Uterus (tissue), 3 donors: ENCODE measurements at regions not wholly inside any gene's neighbourhood (a gene's known extent, or its start where the extent isn't known, plus 50 kb on each side); places are given as distances from the start of the nearest gene placed in this dataset.

Experiments used
- DNase-seq, 2 donors: peaks; one replicate each; pipeline ENCODE4 v3.0.0-alpha.2; 2019 to 2020
- H3K27ac ChIP-seq, 2 donors: fragments of 200-600 bp; sonication (generic); 1 replicate in 1 of 2; 2 replicates in 1 of 2; pipeline ENCODE4 v1.5.1; 2016 to 2018
- H3K27me3 ChIP-seq, 2 donors: fragments of 200-600 bp; sonication (generic); one replicate each; pipeline ENCODE4 v1.5.1; 2018 to 2019; ENCODE audit warnings: control low read depth in 1 of 2
- H3K36me3 ChIP-seq, 2 donors: fragments of 200-600 bp; sonication (generic); one replicate each; pipeline ENCODE4 v1.5.1; 2019; ENCODE audit warnings: control low read depth in 1 of 2
- H3K4me1 ChIP-seq, 2 donors: fragments of 200-600 bp; sonication (generic); one replicate each; pipeline ENCODE4 v1.5.1; 2018 to 2019; ENCODE audit warnings: control low read depth in 1 of 2
- H3K4me3 ChIP-seq, 2 donors: fragments of 200-600 bp; sonication (generic); 1 replicate in 1 of 2; 2 replicates in 1 of 2; pipeline ENCODE4 v1.5.1; 2018 to 2019; ENCODE audit warnings: mild to moderate bottlenecking in 1 of 2
- H3K9me3 ChIP-seq, 2 donors: fragments of 200-600 bp; sonication (generic); one replicate each; pipeline ENCODE4 v1.5.1; 2019; ENCODE audit warnings: control low read depth in 1 of 2
- CTCF ChIP-seq, 4 experiments: fragments of 200-600 bp in 2 of 4; fragments of 450-650 bp in 2 of 4; sonication (generic) in 2 of 4; IDR thresholded peaks; one replicate each; pipeline ENCODE4 v1.5.1; 2016 to 2019; ENCODE audit warnings: antibody characterized with exemption in 4 of 4, mild to moderate bottlenecking in 2 of 4, moderate library complexity in 1 of 4
- POLR2A ChIP-seq, 2 donors: fragments of 450-650 bp; IDR thresholded peaks; one replicate each; pipeline ENCODE4 v1.6.1; 2016; ENCODE audit warnings: antibody characterized with exemption in 2 of 2, mild to moderate bottlenecking in 1 of 2, moderate library complexity in 1 of 2
- intact Hi-C: fragments of 100-400 bp; cut with DNase I; formaldehyde crosslinking; loops from one replicate; pipeline ENCODE4 v1.15.1; 2023; ENCODE audit warnings: low total_unique reads
- donor health status: DM: yes; HTN: yes; CAD: no.

- H3K9me3 ChIP-seq = no peaks in the 10 kb centered on the region
- intact Hi-C loops = no loop called here
- H3K27ac ChIP-seq = peak overlapping the region; percentile 49 to 63
- peak; percentile 67 to 72 for DNase-seq
- H3K4me3 ChIP-seq = no peak overlapping the region
- TF ChIP-seq POLR2A (IDR thresholded peaks at IDR 0.05) (no peak), CTCF (IDR thresholded peaks at IDR 0.05) (no peak)
- H3K36me3 ChIP-seq = no peaks in the 10 kb centered on the region
- no peaks in the 10 kb centered on the region for H3K4me1 ChIP-seq
- no peaks in the 10 kb centered on the region for H3K27me3 ChIP-seq
Measured at GRCh38 chr10:78359640-78360091, 326.0 kb downstream of the RPS24 start.

GRCh38 chr10:78360284-78360683, 326.6 kb downstream of the RPS24 start:
- TF ChIP-seq CTCF (IDR thresholded peaks at IDR 0.05) = no peak
- no peak for DNase-seq
- H3K4me1 ChIP-seq = no peaks in the 10 kb centered on the region
- H3K9me3 ChIP-seq = no peaks in the 10 kb centered on the region
- H3K36me3 ChIP-seq = no peaks in the 10 kb centered on the region
- H3K27me3 ChIP-seq = no peaks in the 10 kb centered on the region
- intact Hi-C loops = no loop called here
- peak overlapping the region in 1 of 2 donors; percentile 63 for H3K27ac ChIP-seq
- no peak overlapping the region for H3K4me3 ChIP-seq

GRCh38 chr10:78361031-78361430, 327.4 kb downstream of the RPS24 start:
- H3K27ac ChIP-seq = no peak overlapping the region
- no peaks in the 10 kb centered on the region for H3K36me3 ChIP-seq
- no peak for DNase-seq

GRCh38 chr10:78362406-78363022, 328.9 kb downstream of the RPS24 start:
- H3K9me3 ChIP-seq = no peaks in the 10 kb centered on the region

More at GRCh38 chr10:78361031-78361430, 327.4 kb downstream of the RPS24 start:
- Histone ChIP-seq H3K27me3 (no peaks in the 10 kb centered on the region), H3K4me1 (no peaks in the 10 kb centered on the region), H3K4me3 (no peak overlapping the region), H3K9me3 (no peaks in the 10 kb centered on the region)
- TF ChIP-seq CTCF (IDR thresholded peaks at IDR 0.05) = no peak
- TF ChIP-seq POLR2A (IDR thresholded peaks at IDR 0.05) = no peak
- intact Hi-C loops = no loop called here

GRCh38 chr10:78363190-78363589, 329.5 kb downstream of the RPS24 start:
- Histone ChIP-seq H3K27me3 (no peaks in the 10 kb centered on the region), H3K27ac (no peak overlapping the region), H3K36me3 (no peaks in the 10 kb centered on the region), H3K4me1 (no peaks in the 10 kb centered on the region), H3K4me3 (no peak overlapping the region), H3K9me3 (no peaks in the 10 kb centered on the region)
- intact Hi-C loops = no loop called here
- TF ChIP-seq POLR2A (IDR thresholded peaks at IDR 0.05) (no peak), CTCF (IDR thresholded peaks at IDR 0.05) (no peak)
- no peak for DNase-seq

More at GRCh38 chr10:78362406-78363022, 328.9 kb downstream of the RPS24 start:
- Histone ChIP-seq H3K27ac (no peak overlapping the region), H3K36me3 (no peaks in the 10 kb centered on the region), H3K4me3 (no peak overlapping the region), H3K4me1 (no peaks in the 10 kb centered on the region), H3K27me3 (no peaks in the 10 kb centered on the region)
- TF ChIP-seq POLR2A (IDR thresholded peaks at IDR 0.05) (no peak), CTCF (IDR thresholded peaks at IDR 0.05) (no peak)
- intact Hi-C loops = no loop called here
- no peak for DNase-seq
